ENCODE measurements at regions not wholly inside any gene's neighbourhood (a gene's known extent, or its start where the extent isn't known, plus 50 kb on each side); places are given as distances from the start of the nearest gene placed in this dataset.

GRCh38 chr4:17265653-17266052 is 246.2 kb downstream of the QDPR start:
- no peaks in the 10 kb centered on the region for H3F3A ChIP-seq (ENCODE audit: low read depth)
- no peak overlapping the region for H3K4me2 ChIP-seq
- no peak overlapping the region for H3K27ac ChIP-seq
- H3K9me3 Mint-ChIP-seq = peaks cover 1% of the 10 kb centered on the region
- no peaks in the 10 kb centered on the region for H3K4me1 Mint-ChIP-seq
- DNase-seq (ENCODE audit: low spot score) = no peak
- H3K4me3 ChIP-seq = no peak overlapping the region
- peaks cover 2% of the 10 kb centered on the region for H3K27me3 Mint-ChIP-seq (ENCODE audit: insufficient read depth, low read depth)
- TF ChIP-seq EZH2 (IDR thresholded peaks at IDR 0.05) (no peak), CTCF (IDR thresholded peaks at IDR 0.05) (no peak), EZH2phosphoT487 (IDR thresholded peaks at IDR 0.05) (no peak)
- H3K4me1 ChIP-seq = no peaks in the 10 kb centered on the region
- no peak overlapping the region for H2AFZ ChIP-seq (replicated peaks)
- no peaks in the 10 kb centered on the region for H3K36me3 ChIP-seq
- H3K36me3 Mint-ChIP-seq = no peaks in the 10 kb centered on the region
- peak overlapping the region; percentile 25 for H3K27ac Mint-ChIP-seq
- H4K20me1 ChIP-seq (ENCODE audit: low read depth) = no peaks in the 10 kb centered on the region
- H3K27me3 ChIP-seq = no peaks in the 10 kb centered on the region
- no peaks in the 10 kb centered on the region for H3K9me3 ChIP-seq (ENCODE audit: low read depth)
- H3K4me3 Mint-ChIP-seq = no peak overlapping the region
- no peak overlapping the region for H3K9ac ChIP-seq
- H3K79me2 ChIP-seq (ENCODE audit: low read depth) = no peaks in the 10 kb centered on the region

GRCh38 chr4:17265139-17265538 is 246.8 kb downstream of the QDPR start:
- no peak overlapping the region for H3K27ac ChIP-seq
- Mint-ChIP-seq H3K4me1 (no peaks in the 10 kb centered on the region), H3K4me3 (no peak overlapping the region), H3K36me3 (no peaks in the 10 kb centered on the region), H3K27me3 (ENCODE audit: insufficient read depth, low read depth) (no peaks in the 10 kb centered on the region), H3K27ac (no peak overlapping the region), H3K9me3 (peaks cover 3% of the 10 kb centered on the region)
- no peak for TF ChIP-seq CTCF (IDR thresholded peaks at IDR 0.05)
- TF ChIP-seq EZH2phosphoT487 (IDR thresholded peaks at IDR 0.05) = no peak
- TF ChIP-seq EZH2 (IDR thresholded peaks at IDR 0.05) = no peak
- H3K36me3 ChIP-seq = no peaks in the 10 kb centered on the region
- no peaks in the 10 kb centered on the region for H3K9me3 ChIP-seq (ENCODE audit: low read depth)
- no peak overlapping the region for H3K9ac ChIP-seq
- no peaks in the 10 kb centered on the region for H3K79me2 ChIP-seq (ENCODE audit: low read depth)
- no peak overlapping the region for H3K4me2 ChIP-seq
- no peak for DNase-seq (ENCODE audit: low spot score)
- H3K27me3 ChIP-seq = no peaks in the 10 kb centered on the region
- H3K4me3 ChIP-seq = no peak overlapping the region
- H3K4me1 ChIP-seq = no peaks in the 10 kb centered on the region
- H2AFZ ChIP-seq (replicated peaks) = no peak overlapping the region
- no peaks in the 10 kb centered on the region for H3F3A ChIP-seq (ENCODE audit: low read depth)
- no peaks in the 10 kb centered on the region for H4K20me1 ChIP-seq (ENCODE audit: low read depth)

- no peak overlapping the region for H3K4me3 Mint-ChIP-seq
- H3K27me3 Mint-ChIP-seq (ENCODE audit: insufficient read depth, low read depth) = no peaks in the 10 kb centered on the region
- TF ChIP-seq EZH2phosphoT487 (IDR thresholded peaks at IDR 0.05) = no peak
- TF ChIP-seq CTCF (IDR thresholded peaks at IDR 0.05) = no peak
- TF ChIP-seq EZH2 (IDR thresholded peaks at IDR 0.05) = no peak
- no peaks in the 10 kb centered on the region for H3K9me3 ChIP-seq (ENCODE audit: low read depth)
- H3F3A ChIP-seq (ENCODE audit: low read depth) = no peaks in the 10 kb centered on the region
- no peaks in the 10 kb centered on the region for H3K27me3 ChIP-seq
- H3K9me3 Mint-ChIP-seq = peaks cover 3% of the 10 kb centered on the region
- no peak overlapping the region for H2AFZ ChIP-seq (replicated peaks)
- no peak overlapping the region for H3K4me2 ChIP-seq
- H3K4me1 Mint-ChIP-seq = no peaks in the 10 kb centered on the region
- H3K27ac ChIP-seq = no peak overlapping the region
- no peaks in the 10 kb centered on the region for H3K79me2 ChIP-seq (ENCODE audit: low read depth)
- no peak overlapping the region for H3K27ac Mint-ChIP-seq
- H3K36me3 Mint-ChIP-seq = no peaks in the 10 kb centered on the region
- no peak overlapping the region for H3K4me3 ChIP-seq
- H4K20me1 ChIP-seq (ENCODE audit: low read depth) = no peaks in the 10 kb centered on the region
- no peaks in the 10 kb centered on the region for H3K36me3 ChIP-seq
- no peak overlapping the region for H3K9ac ChIP-seq
- no peaks in the 10 kb centered on the region for H3K4me1 ChIP-seq
- DNase-seq (ENCODE audit: low spot score) = no peak
Observed at GRCh38 chr4:17260166-17260907, 251.6 kb downstream of the QDPR start.

Measured in neural progenitor cell (in vitro differentiated cells).